ENCODE measurements at regions not wholly inside any gene's neighbourhood (a gene's known extent, or its start where the extent isn't known, plus 50 kb on each side); places are given as distances from the start of the nearest gene placed in this dataset.
"Not testable (repeated sequence)": the region's sequence is repeated elsewhere in the genome, so short reads cannot be mapped to it uniquely, and the experiment has no call there.

DNA sequence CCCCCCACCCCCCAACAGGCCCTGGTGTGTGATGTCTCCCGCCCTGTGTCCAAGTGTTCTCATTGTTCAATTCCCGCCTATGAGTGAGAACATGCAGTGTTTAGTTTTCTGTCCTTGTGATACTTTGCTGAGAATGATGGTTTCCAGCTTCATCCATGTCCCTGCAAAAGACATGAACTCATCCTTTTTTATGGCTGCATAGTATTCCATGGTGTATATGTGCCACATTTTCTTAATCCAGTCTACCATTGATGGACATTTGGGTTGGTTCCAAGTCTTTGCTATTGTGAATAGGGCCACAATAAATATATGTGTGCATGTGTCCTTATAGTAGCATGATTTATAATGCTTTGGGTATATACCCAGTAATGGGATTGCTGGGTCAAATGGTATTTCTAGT is 54.0 kb downstream of the ZCCHC13 start:
- DNase-seq (ENCODE audit: low read depth, low spot score); in situ Hi-C loops (cut with HindIII; ENCODE audit: low pct_unique_long_range_greater_than_20kb, low sequenced_read_pairs); CTCF ChIA-PET; BruUV-seq (replicated peaks); ATAC-seq; H3K4me3 ChIP-seq (ENCODE audit: low read depth in 2 of 2, low read length in 2 of 2); H3K4me1 ChIP-seq (ENCODE audit: control insufficient read depth, insufficient read depth, low read length); H3K36me3 ChIP-seq (ENCODE audit: control insufficient read depth, insufficient read depth, low read length); POLR2A ChIA-PET; H3K27ac ChIP-seq (ENCODE audit: low read length); intact Hi-C loops (cut with micrococcal nuclease; ENCODE audit: unreplicated experiment); H3K27me3 ChIP-seq (ENCODE audit: control insufficient read depth, insufficient read depth, low read length); H3K9me3 ChIP-seq (ENCODE audit: control insufficient read depth, insufficient read depth, low read depth, low read length): not testable (repeated sequence)

DNA sequence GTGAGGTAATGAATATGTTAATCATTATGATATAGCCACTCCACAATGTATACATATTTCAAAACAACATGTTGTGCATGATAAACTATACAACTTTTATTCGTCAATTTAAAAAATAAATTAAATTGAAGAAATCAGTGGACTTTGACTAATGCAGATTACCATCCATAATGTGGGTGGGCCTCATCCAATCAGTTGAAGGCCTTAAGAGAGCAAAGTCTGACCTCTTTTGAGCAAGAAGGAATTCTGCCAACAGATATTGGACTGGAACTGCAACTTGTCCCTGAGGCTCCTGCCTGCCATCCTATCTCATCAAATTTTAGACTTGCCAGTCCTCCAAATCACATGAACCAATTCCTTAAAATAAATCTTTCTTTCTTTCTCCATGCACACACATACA is 57.4 kb upstream of the SLC16A2 start:
- Histone ChIP-seq H3K9me3 (ENCODE audit: control insufficient read depth, insufficient read depth, low read depth, low read length) (no peaks in the 10 kb centered on the region), H3K36me3 (ENCODE audit: control insufficient read depth, insufficient read depth, low read length) (no peaks in the 10 kb centered on the region), H3K27me3 (ENCODE audit: control insufficient read depth, insufficient read depth, low read length) (no peaks in the 10 kb centered on the region), H3K4me3 (ENCODE audit: low read depth in 2 of 2, low read length in 2 of 2) (no peak overlapping the region), H3K27ac (ENCODE audit: low read length) (no peak overlapping the region), H3K4me1 (ENCODE audit: control insufficient read depth, insufficient read depth, low read length) (no peaks in the 10 kb centered on the region)
- POLR2A ChIA-PET: no interaction called here
- in situ Hi-C loops (cut with HindIII; ENCODE audit: low pct_unique_long_range_greater_than_20kb, low sequenced_read_pairs) (no loop called here), intact Hi-C loops (cut with micrococcal nuclease; ENCODE audit: unreplicated experiment) (no loop called here)
- TF ChIP-seq, protein P1, sequence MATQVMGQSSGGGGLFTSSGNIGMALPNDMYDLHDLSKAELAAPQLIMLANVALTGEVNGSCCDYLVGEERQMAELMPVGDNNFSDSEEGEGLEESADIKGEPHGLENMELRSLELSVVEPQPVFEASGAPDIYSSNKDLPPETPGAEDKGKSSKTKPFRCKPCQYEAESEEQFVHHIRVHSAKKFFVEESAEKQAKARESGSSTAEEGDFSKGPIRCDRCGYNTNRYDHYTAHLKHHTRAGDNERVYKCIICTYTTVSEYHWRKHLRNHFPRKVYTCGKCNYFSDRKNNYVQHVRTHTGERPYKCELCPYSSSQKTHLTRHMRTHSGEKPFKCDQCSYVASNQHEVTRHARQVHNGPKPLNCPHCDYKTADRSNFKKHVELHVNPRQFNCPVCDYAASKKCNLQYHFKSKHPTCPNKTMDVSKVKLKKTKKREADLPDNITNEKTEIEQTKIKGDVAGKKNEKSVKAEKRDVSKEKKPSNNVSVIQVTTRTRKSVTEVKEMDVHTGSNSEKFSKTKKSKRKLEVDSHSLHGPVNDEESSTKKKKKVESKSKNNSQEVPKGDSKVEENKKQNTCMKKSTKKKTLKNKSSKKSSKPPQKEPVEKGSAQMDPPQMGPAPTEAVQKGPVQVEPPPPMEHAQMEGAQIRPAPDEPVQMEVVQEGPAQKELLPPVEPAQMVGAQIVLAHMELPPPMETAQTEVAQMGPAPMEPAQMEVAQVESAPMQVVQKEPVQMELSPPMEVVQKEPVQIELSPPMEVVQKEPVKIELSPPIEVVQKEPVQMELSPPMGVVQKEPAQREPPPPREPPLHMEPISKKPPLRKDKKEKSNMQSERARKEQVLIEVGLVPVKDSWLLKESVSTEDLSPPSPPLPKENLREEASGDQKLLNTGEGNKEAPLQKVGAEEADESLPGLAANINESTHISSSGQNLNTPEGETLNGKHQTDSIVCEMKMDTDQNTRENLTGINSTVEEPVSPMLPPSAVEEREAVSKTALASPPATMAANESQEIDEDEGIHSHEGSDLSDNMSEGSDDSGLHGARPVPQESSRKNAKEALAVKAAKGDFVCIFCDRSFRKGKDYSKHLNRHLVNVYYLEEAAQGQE (IDR thresholded peaks at IDR 0.05; ENCODE audit: insufficient read depth in 1 of 2, low read depth in 2 of 2, low read length in 1 of 2): no peak
- TF ChIP-seq TCF7L2 (IDR thresholded peaks at IDR 0.05; ENCODE audit: low read depth, low read length): no peak
- no peak for TF ChIP-seq POLR2AphosphoS5 (IDR thresholded peaks at IDR 0.05; ENCODE audit: low read depth, low read length)
- no peak for TF ChIP-seq SIN3A (IDR thresholded peaks at IDR 0.05; ENCODE audit: borderline replicate concordance, insufficient read depth, low read depth, low read length)
- TF ChIP-seq, protein P2, sequence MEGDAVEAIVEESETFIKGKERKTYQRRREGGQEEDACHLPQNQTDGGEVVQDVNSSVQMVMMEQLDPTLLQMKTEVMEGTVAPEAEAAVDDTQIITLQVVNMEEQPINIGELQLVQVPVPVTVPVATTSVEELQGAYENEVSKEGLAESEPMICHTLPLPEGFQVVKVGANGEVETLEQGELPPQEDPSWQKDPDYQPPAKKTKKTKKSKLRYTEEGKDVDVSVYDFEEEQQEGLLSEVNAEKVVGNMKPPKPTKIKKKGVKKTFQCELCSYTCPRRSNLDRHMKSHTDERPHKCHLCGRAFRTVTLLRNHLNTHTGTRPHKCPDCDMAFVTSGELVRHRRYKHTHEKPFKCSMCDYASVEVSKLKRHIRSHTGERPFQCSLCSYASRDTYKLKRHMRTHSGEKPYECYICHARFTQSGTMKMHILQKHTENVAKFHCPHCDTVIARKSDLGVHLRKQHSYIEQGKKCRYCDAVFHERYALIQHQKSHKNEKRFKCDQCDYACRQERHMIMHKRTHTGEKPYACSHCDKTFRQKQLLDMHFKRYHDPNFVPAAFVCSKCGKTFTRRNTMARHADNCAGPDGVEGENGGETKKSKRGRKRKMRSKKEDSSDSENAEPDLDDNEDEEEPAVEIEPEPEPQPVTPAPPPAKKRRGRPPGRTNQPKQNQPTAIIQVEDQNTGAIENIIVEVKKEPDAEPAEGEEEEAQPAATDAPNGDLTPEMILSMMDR (IDR thresholded peaks at IDR 0.05): no peak
- BruUV-seq (replicated peaks): no TSS peak
- no peak for DNase-seq (ENCODE audit: low read depth, low spot score)
- CTCF ChIA-PET: no interaction called here
- no peak for ATAC-seq

DNA sequence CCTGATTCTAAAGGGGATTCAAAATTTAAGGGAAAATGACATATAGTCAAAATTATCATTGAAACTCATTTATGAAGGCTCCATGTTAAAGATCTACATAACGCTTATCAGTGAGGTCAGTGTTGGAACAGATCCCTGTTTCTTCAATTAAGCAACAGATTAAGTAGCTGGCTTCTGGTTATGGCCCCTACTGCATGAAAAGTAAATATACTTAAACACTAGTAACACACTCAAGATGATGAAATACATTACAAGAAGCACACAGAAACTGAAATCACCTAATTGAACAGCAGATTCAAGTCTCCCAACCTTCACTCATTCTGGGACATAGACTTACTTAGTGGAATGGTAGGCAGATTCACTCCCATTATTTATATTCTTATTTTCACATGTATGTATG is 51.6 kb upstream of the SLC16A2 start:
- ATAC-seq (no peak), DNase-seq (ENCODE audit: low read depth, low spot score) (no peak)
- no peak overlapping the region for H3K27ac ChIP-seq (ENCODE audit: low read length)
- TF ChIP-seq SIN3A (IDR thresholded peaks at IDR 0.05; ENCODE audit: borderline replicate concordance, insufficient read depth, low read depth, low read length): no peak
- TF ChIP-seq POLR2AphosphoS5 (IDR thresholded peaks at IDR 0.05; ENCODE audit: low read depth, low read length): no peak
- TF ChIP-seq, protein P2 (IDR thresholded peaks at IDR 0.05): no peak
- no peak for TF ChIP-seq TCF7L2 (IDR thresholded peaks at IDR 0.05; ENCODE audit: low read depth, low read length)
- TF ChIP-seq, protein P1 (IDR thresholded peaks at IDR 0.05; ENCODE audit: insufficient read depth in 1 of 2, low read depth in 2 of 2, low read length in 1 of 2): no peak
- in situ Hi-C loops (cut with HindIII; ENCODE audit: low pct_unique_long_range_greater_than_20kb, low sequenced_read_pairs): no loop called here
- BruUV-seq (replicated peaks): no TSS peak
- H3K9me3 ChIP-seq (ENCODE audit: control insufficient read depth, insufficient read depth, low read depth, low read length): no peaks in the 10 kb centered on the region
- no peak overlapping the region for H3K4me3 ChIP-seq (ENCODE audit: low read depth in 2 of 2, low read length in 2 of 2)
- ChIA-PET CTCF (no interaction called here), POLR2A (no interaction called here)
- no peaks in the 10 kb centered on the region for H3K36me3 ChIP-seq (ENCODE audit: control insufficient read depth, insufficient read depth, low read length)
- intact Hi-C loops (cut with micrococcal nuclease; ENCODE audit: unreplicated experiment): no loop called here
- H3K4me1 ChIP-seq (ENCODE audit: control insufficient read depth, insufficient read depth, low read length): no peaks in the 10 kb centered on the region
- H3K27me3 ChIP-seq (ENCODE audit: control insufficient read depth, insufficient read depth, low read length): no peaks in the 10 kb centered on the region
